Inferior parietal cortex (tissue), 1 donor: ENCODE measurements at regions not wholly inside any gene's neighbourhood (a gene's known extent, or its start where the extent isn't known, plus 50 kb on each side); places are given as distances from the start of the nearest gene placed in this dataset.
"Not testable (repeated sequence)": the region's sequence is repeated elsewhere in the genome, so short reads cannot be mapped to it uniquely, and the experiment has no call there.

Source experiments
- DNase-seq: peaks from one replicate; pipeline ENCODE4 v3.0.0-alpha.2; 2016; ENCODE audit errors: extremely low spot score

DNA sequence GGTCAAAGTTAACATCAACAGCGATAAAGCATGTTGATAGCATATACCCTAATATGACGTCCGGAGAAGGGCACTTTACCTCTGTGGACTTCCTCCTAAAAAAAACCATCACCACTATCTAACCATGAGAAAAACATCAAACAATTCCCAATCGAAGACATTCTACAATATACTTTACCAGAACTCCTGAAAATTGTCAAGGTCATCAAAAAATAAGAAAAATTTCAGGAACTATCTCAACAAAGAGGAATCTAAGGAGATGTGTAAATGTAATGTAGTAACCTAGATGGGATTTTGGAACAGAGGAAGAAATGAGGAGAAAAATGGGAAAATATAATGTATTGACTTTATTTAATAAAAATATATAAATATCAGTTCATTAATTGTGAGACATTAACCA lies 1026.8 kb upstream of the MIR17HG start:
- DNase-seq, result no peak

DNA sequence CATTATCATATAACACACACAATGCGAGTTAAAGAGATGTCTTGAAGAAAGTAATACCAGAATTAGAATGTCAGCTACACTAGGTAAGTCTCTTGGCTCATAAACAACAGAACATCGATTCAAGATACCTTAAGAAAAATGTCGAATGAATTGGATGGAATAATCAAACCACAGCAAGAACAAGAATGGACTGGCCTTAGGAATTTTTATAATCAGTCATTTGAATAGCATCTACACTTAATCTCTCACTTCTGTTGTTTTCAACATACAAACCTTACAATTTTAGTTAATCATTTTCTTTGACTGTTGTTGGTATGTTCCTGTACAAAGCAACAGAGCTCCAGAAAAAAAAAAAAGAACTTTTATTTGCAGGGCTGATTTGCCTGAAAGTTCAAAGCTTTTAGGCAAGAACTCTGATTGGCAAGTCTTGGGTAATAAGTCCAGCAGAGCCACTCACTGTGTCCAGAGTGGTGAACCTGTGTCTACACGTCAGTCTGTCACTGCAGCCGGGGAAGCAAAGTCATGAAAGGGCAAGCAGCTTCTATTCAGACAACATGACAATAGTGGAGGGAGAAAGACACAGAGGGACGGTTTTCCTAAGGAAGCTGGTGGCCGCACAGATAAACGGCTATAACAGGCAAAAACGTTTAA lies 1026.1 kb upstream of the MIR17HG start:
- DNase-seq, result no peak

DNA sequence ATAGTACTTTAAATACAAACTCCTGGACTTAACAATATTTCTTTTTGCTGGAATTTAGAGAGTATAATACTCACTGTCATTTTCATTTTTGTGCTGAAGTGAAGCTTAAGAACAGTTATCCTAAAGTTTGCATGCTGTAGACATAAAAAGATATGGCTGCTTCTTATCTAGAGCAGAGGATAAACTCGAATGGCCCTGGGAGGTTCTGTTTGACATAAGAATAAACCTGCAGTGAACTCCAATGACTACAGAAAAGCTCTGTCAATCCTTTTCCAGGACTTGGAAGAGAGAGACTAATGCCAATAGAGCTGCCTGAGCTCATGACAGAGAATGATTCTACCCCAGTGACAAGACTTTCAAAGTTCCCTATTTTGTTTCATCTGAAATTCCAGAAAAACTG lies 1017.8 kb upstream of the MIR17HG start:
- no peak for DNase-seq

DNA sequence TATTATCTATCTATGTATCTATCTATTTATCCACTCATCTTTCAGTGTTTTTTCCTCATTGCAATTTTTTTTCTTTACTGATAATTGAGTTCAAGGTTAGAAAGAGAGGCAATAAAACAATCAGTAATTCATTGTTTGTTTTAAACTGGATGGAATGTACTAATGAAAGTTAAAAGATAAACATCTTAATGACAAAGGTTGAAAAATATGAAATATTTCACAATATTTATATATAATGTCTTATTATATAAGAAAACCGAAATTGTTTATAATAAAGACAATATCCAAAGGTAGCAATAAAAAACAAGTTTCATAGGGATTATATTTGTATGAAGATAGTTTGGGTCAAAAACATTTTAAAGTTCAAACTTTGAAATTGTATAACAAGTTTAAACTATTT lies 1015.5 kb upstream of the MIR17HG start:
- no peak for DNase-seq

DNA sequence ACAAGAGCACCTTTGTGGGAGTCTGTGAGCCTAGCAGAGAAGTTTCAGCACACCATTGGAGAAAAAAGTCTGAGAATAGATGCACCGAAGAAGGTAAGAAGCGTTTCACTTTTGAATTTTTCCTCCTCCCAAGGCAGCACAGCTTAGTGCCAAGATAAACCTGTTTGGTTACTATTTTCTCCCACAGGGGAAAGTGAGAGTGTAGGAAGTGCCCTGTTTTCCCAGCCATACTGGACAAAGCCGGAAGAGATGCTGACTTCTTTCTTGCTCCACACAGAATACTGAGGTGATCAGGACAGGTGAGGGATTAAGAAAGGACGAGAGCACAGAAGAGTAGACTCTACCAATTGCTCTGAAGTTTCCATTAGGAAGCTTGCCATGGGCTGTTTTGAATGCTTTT lies 1011.0 kb upstream of the MIR17HG start:
- DNase-seq, result no peak

DNA sequence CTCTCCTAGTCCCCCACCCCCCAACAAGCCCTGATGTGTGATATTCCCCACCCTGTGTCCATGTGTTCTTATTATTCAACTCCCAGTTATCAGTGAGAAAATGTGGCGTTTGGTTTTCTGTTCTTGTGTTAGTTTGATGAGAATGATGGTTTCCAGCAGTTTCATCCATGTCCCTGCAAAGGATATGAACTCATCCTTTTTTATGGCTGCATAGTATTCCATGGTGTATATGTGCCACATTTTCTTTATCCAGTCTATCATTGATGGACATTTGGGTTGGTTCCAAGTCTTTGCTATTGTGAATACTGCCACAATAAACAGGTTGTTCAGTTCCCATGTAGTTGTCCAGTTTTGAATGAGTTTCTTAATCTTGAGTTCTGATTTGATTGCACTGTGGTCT lies 1006.1 kb upstream of the MIR17HG start:
- DNase-seq, result not testable (repeated sequence)

DNA sequence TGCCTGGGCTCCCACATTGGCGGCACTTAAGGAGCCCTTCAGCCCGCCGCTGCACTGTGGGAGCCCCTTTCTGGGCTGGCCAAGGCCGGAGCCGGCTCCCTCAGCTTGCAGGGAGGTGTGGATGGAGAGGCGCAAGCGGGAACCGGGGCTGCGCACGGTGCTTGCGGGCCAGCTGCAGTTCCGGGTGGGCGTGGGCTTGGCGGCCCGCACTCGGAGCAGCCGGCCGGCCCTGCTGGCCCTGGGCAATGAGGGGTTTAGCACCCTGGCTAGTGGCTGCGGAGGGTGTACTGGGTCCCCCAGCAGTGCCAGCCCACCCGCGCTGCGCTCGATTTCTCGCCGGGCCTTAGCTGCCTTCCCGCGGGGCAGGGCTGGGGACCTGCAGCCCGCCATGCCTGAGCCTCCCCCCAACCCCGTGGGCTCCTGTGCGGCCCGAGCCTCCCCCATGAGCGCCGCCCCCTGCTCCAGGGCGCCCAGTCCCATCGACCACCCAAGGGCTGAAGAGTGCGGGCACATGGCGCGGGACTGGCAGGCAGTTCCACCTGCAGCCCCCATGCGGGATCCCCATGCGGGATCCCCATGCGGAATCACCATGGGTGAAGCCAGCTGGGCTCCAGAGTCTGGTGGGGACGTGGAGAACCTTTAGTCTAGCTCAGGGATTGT lies 998.9 kb upstream of the MIR17HG start:
- not testable (repeated sequence) for DNase-seq

DNA sequence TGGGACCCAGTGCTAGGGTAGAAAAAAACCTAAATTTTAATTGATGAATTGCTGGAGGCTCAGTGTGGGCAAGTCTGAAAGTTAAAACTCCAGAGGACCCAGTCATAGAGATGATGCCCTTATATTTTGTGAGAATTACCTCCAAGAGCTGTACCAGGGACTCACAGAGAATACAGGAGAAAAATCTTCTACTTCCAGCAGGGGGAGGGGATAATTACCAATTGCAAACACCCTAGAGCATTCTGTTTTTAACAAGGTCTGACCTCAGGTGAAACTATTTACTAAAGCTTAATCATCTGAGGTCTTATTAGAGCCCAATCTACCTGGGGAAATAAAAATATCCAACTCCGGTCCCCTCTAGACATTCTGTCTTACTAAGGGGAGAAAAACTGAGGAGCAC lies 994.7 kb upstream of the MIR17HG start:
- DNase-seq, result no peak

DNA sequence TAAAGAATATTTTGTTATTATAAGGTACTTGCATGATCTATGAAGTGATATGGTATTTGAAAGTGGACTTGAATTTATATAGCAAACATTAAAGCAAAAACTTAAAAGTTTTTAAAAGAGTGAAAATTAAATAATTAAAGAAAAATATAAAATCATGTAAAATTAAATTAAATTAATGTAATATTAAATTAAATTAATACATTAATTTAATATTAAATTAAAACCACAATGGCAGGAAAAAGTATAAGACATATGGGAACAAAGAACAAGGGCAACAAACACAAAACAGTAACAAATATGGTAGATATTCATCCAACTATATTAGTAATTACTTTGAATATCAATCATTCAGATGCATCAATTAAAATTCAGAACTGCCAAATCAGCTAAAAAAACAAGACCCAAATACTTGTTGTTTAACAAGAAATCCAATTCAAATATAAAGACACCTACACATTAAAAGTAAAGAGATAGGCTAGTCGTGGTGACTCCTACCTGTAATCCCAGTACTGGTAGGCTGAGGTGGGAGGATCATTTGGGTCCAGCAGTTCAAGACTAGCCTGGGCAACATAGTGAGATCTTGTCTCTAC lies 992.2 kb upstream of the MIR17HG start:
- no peak for DNase-seq

DNA sequence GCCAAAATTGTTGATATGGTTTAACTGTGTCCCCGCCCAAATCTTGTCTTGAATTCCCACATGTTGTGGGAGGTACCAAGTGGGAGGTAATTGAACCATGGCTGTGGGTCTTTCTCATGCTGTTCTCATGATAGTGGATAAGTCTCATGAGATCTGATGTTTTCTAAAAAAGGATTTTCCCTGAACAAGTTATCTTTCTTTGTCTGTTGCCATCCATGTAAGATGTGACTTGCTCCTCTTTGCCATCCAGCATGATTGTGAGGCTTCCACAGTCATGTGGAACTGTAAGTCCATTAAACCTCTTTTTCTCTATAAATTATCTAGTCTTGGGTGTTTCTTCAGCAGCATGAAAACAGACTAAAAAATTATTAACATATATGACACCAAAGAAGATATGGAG lies 986.7 kb upstream of the MIR17HG start:
- DNase-seq, result no peak

DNA sequence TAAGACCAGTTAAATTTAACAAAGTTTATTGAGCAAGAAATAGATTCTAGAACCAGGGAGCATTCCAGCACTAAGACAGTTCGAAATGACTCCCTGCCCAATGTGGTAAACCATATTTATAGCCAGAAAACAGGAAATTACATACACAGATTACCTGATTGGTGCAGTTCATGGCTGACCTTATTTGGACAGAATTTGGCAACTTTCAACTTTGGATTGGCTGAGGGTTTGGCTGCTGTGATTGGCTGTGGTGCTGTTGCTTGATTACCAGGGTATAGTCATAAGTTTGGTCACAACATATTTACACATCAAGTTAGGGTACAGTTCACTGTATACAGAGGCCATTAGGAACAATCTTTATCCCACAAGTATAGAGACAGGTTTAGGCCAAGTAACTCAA lies 984.8 kb upstream of the MIR17HG start:
- no peak for DNase-seq

DNA sequence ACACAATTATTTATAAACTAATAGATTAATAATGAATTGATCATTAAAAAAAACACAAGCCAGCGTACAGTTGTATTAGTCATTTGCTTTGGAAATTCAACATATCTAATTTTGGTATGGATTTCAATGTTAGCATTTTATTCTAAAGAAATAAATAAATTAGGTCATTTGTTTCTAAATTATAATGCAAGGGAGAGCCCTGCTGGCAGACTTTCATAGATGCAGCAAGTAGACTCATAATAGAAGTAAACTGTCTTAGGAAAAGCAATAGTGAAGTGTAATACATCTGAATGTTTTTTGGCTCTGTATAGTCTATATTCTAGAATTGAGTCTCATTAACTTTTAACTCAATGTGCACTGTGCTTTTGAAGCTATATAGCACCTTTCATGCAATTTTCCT lies 982.4 kb upstream of the MIR17HG start:
- DNase-seq, result no peak

DNA sequence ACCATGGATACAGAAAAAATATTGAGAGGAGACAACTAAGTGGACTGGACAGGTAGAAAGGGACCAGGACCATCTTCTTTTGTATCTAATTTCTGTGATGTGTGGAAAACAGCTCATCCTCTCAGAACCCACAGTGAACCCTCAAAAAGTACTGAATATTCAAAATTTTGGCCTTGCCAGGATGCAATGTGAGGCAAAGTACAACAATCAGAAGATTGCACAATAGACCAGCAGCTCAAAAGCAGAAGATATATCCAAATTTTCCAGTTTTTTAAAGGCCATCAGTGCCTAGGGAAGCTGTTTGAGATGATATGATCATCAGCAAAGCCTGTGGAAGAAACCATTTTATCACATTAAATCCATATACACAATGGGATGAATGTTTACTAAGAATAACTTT lies 973.3 kb upstream of the MIR17HG start:
- no peak for DNase-seq

DNA sequence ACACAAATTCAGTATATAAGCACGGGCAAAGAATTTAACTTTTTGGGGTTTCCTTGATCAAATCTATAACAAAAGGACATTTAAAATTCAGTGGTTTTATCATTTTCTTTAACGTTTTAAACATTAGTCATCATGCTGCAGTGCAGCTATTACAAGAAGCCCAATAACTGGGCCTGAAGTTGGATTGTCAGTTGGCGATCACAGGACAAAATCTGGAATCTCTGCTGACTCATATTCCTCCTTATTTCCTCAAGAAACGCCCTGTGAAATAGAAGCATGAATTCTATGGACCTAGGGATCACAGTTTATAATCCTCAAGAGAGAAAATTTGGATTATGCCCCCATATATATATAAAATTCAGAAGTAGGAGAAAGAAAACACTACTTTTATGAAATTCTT lies 971.6 kb upstream of the MIR17HG start:
- no peak for DNase-seq

DNA sequence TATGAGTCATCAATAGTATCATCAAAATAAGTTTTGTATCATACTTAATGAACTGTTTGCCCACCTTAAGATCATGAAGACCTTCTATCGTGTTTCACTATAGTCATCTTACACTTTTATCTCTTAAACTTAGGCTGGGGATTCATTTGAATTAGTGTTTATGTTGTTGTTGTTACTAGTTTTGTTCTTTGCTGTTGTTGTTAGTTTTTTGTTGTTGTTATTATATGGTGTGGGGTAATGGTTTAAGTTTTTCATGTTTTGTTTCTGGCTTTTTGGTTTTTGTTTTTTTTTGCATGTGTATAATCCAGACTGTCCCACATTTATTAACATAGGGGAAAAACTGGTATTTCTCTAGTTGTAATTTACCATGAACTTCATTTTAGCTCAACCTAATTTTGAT lies 965.1 kb upstream of the MIR17HG start:
- DNase-seq, result no peak

DNA sequence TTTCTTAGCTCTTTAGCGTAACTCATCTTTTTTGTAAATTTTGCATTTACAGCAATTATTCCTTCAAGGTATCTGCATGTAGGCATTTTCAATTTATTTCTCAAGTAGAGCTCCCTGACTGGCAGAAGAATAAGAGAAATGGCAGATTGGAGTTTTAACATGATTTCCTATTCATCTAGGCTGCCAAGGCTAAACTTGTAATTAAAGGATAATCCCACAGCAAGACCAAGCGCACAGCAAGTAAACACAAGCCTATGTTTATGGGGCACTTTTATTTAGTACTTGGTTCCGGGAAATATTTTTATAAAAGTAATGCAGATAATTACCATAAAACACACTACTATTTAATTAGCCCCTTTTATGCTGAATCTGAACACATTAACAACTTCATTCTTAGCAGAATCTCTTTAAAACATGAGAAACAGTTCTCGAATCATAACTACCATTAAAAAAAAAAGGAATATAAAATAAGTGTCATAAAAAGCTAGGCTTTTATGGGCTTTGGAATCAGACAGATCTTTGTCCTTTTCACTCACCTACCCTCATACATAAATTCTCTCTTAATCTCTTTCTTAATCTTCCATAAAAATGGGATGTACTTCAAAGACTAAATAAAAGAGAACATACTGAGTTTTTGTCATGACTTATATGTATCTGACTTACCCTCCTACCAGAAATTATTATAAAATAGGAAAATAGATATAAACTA lies 961.6 kb upstream of the MIR17HG start:
- DNase-seq, result no peak

DNA sequence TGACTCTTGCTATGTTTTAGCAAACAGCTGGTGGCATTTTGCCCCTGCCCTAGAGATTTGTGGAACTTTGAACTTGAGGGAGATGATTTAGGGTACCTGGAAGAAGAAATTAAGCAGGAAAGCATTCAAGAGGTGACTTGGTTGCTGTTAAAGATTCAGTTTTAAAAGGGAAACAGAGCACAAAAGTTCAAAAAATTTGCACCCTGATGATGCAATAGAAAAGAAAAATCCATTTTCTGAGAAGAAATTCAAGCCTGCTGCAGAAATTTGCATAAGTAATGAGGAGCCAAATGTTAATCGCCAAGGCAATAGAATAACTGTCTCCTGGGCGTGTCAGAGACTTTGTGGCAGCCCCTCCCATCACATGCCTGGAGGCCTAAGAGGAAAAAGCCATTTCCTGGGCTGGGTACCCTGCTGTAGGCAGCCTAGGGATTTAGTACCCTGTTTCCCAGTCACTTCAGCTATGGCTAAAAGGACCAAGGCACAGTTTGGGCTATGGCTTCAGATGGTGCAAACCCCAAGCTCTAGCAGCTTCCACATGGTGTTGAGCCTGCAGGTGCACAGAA lies 958.5 kb upstream of the MIR17HG start:
- DNase-seq, result no peak

DNA sequence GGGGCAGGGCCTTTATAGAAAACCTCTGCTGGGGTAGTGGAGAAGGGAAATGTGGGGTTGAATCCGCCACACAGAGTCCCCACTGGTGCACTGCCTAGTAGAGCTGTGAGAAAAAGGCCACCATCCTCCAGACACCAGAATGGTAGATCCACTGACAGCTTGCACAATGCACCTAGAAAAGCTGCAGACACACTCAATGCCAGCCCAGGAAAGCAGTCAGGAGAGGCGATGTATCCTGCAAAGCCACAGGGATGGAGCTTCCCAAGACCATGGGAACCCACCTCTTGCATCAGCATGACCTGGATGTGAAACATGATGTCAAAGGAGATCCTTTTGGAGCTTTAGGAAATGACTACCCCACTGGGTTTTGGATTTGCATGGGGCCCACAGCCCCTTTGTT lies 958.0 kb upstream of the MIR17HG start:
- DNase-seq, result no peak

DNA sequence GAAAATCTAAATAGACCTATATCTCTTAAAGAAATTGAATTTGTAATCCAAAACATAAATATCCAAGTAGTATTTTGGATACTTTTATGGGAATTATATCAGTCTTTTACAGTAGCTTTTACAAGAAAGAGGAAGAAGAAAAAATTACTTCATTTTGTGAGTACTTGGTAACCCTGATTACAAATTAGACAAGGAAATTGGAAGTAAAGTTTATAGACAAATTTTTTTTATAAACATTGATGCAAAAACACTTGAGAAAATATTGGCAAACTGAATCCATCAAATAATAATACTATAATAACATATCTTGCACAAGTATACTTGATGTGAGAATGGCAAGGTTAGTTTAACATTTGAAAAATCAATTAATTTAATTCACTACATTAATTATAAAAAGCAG lies 954.1 kb upstream of the MIR17HG start:
- no peak for DNase-seq

DNA sequence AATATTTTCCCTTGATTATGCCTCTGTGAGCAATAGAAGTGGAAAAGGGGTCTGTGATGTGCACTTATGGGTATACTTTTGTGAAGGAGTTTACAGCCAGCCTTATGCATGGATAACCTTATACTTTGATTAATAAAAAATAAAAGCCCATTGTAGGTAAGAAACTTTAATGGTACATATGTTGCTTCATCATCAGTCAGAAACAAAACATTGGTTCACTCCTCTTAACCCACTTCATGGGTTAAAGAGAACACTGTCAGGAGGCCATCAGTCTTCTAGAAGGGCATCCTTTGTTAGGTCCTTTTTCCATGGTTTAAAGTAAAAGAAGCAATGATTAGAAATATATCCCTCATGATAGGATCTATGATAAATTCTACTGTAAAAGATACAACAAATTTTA lies 952.1 kb upstream of the MIR17HG start:
- DNase-seq, result no peak

DNA sequence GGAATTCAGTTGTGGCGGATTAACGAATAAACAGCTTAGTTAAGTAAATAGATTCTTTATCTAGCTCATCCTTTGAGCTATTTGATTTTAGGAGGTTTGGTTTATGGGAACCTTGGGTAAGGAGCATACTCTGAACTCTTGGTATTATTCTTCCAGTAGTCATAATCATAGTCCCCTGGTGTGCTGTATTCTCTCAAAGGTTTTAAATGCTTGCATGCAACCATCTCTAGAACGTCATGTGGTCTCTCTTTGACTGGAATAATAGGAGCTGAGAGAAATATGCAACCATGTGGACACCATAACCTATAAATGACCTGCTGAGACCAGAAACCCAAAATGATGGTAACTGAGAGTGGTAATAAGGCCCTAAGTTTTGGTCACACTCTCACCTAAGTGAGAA lies 951.6 kb upstream of the MIR17HG start:
- no peak for DNase-seq

DNA sequence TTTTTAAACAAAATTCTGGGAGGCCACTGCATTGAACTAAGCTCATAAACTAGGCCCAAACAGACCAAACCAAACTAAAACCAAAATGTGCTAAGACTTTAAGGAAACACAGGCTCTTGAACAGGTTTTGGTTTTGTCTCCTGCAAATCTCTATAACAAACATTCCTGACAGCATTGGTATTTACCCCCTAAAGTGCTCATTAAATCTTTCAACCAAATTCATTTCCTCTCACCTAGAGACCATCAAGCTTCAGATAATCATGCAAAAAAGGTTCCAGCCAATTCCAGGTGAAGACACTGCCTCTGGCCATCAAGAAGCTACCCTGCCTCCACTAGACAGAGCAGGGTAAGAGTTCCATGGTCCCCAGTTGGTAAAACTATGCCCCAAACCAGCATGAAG lies 951.2 kb upstream of the MIR17HG start:
- no peak for DNase-seq

DNA sequence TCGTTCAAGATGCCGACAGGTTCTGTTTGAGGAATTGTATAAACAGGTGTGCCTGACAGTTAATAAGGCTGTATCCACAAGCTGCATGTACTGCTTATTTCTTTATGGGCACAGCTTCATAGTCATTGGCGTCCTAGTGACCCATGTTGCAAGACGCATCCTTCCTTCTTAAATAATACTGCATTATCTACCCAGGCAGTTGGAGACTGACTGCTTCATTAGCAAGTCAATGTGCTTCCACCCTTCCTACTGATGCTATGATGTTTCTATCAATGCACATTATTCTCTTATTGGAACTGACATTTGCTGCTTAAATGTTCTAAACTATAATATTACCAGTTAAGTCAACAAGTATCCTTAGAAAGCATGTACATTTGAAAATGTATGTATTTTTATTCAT lies 950.0 kb upstream of the MIR17HG start:
- no peak for DNase-seq
